HCT116 (cell line): ENCODE measurements at regions not wholly inside any gene's neighbourhood (a gene's known extent, or its start where the extent isn't known, plus 50 kb on each side); places are given as distances from the start of the nearest gene placed in this dataset.

Source experiments
- ATAC-seq: fragments of 200-7000 bp; cut with Tn5 transposase; 2 replicates; pipeline ENCODE4 v1.9.1; 2020; ENCODE audit warnings: mild to moderate bottlenecking, moderate library complexity
- BruUV-seq: library from RNA; stranded (reverse); fragments of 400-500 nt; replicated peaks from 2 replicates; lab custom pipeline; 2021; lab: Mats Ljungman, UMichigan
- CTCF ChIA-PET: fragments of 300-600 bp; sonication (Branson Sonifier 250); formaldehyde crosslinking; loops from one replicate; lab custom pipeline; 2021; ENCODE audit warnings: antibody characterized with exemption; lab: Charles Lee
- POLR2A ChIA-PET: fragments of 300-600, 350-600 bp; sonication (Branson Sonifier 250); formaldehyde crosslinking; loops from one replicate; lab custom pipeline; 2021; ENCODE audit warnings: antibody characterized with exemption; lab: Charles Lee
- RAD21 ChIA-PET, 2 experiments: fragments of 300-600 bp; sonication (Branson Sonifier 250); formaldehyde crosslinking; loops; one replicate each; lab custom pipeline; 2023; ENCODE audit warnings: low total read pairs in 2 of 2; ENCODE audit not compliant: uncharacterized antibody in 2 of 2, unreplicated experiment in 2 of 2, low non-redundant PET in 1 of 2; lab: Charles Lee
- DNase-seq: peaks from one replicate; pipeline ENCODE4 v3.0.0-alpha.2; 2010; ENCODE audit warnings: low read depth, low spot score
- H2AFZ ChIP-seq: fragments of 200-600 bp; shearing (Covaris generic), sonication (generic); 2 replicates; pipeline ENCODE4 v1.6.1; 2017; ENCODE audit warnings: low read depth, mixed run types, mixed read lengths, antibody characterized with exemption, low read length; ENCODE audit not compliant: poor library complexity, severe bottlenecking
- H3K27ac ChIP-seq: 2 replicates; pipeline ENCODE4 v1.5.1; 2012; ENCODE audit warnings: low read depth, low read length
- H3K27me3 ChIP-seq: fragments of 200-600 bp; sonication (generic); 2 replicates; pipeline ENCODE4 v1.6.1; 2016; ENCODE audit warnings: mixed run types, low read length, mixed read lengths; ENCODE audit not compliant: insufficient read depth
- H3K36me3 ChIP-seq, 2 experiments: fragments of 200-500 bp in 1 of 2; fragments of 200-600 bp in 1 of 2; sonication (Bioruptor generic) in 1 of 2; sonication (generic) in 1 of 2; 2 replicates each; pipeline versions ENCODE4 v1.5.1 to v1.6.1; 2014 to 2016; ENCODE audit warnings: low read length in 2 of 2, inconsistent platforms in 1 of 2, mixed read lengths in 1 of 2, mixed run types in 1 of 2; ENCODE audit not compliant: insufficient read depth in 2 of 2, control insufficient read depth in 1 of 2
- H3K4me1 ChIP-seq, 2 experiments: fragments of 200-600 bp in 1 of 2; sonication (generic) in 1 of 2; 2 replicates each; pipeline versions ENCODE4 v1.5.1 to v1.6.1; 2012 to 2017; ENCODE audit warnings: low read length in 2 of 2, inconsistent platforms in 1 of 2, mild to moderate bottlenecking in 1 of 2, mixed read lengths in 1 of 2, mixed run types in 1 of 2, moderate library complexity in 1 of 2; ENCODE audit not compliant: insufficient read depth in 2 of 2, control insufficient read depth in 1 of 2
- H3K4me2 ChIP-seq: fragments of 200-600 bp; sonication (generic); 2 replicates; pipeline ENCODE4 v1.6.1; 2017; ENCODE audit warnings: mixed run types, low read length, mixed read lengths
- H3K4me3 ChIP-seq, 2 experiments: fragments of 200-600 bp in 1 of 2; sonication (generic) in 1 of 2; replicated peaks in 1 of 2; 2 replicates each; pipeline ENCODE4 v1.5.1; 2011 to 2016; ENCODE audit warnings: low read length in 2 of 2, control low read depth in 1 of 2, low read depth in 1 of 2, mild to moderate bottlenecking in 1 of 2, mixed read lengths in 1 of 2, mixed run types in 1 of 2
- H3K79me2 ChIP-seq: fragments of 200-600 bp; sonication (generic); 2 replicates; pipeline ENCODE4 v1.6.1; 2017; ENCODE audit warnings: mild to moderate bottlenecking, mixed run types, low read length, moderate library complexity, mixed read lengths; ENCODE audit not compliant: insufficient read depth
- H3K9ac ChIP-seq: fragments of 200-600 bp; sonication (generic); 2 replicates; pipeline ENCODE4 v1.6.1; 2016; ENCODE audit warnings: low read length, mixed read lengths
- H3K9me2 ChIP-seq: fragments of 200-600 bp; sonication (generic), shearing (Covaris generic); 2 replicates; pipeline ENCODE4 v1.6.1; 2017; ENCODE audit warnings: mixed run types, mild to moderate bottlenecking, moderate library complexity; ENCODE audit not compliant: insufficient read depth
- H3K9me3 ChIP-seq, 2 experiments: fragments of 200-500 bp in 1 of 2; fragments of 200-600 bp in 1 of 2; sonication (Bioruptor generic) in 1 of 2; sonication (generic) in 1 of 2; 2 replicates each; pipeline ENCODE4 v1.6.1; 2014 to 2017; ENCODE audit warnings: low read length in 2 of 2, mixed read lengths in 2 of 2, inconsistent platforms in 1 of 2, low read depth in 1 of 2, mild to moderate bottlenecking in 1 of 2, mixed run types in 1 of 2, moderate library complexity in 1 of 2; ENCODE audit not compliant: control insufficient read depth in 1 of 2, insufficient read depth in 1 of 2
- H4K20me1 ChIP-seq: fragments of 200-600 bp; sonication (generic), shearing (Covaris generic); 2 replicates; pipeline ENCODE4 v1.6.1; 2017; ENCODE audit warnings: mixed run types, mild to moderate bottlenecking, moderate library complexity; ENCODE audit not compliant: insufficient read depth
- CTCF ChIP-seq, 3 experiments: fragments of 200-600 bp in 1 of 3; sonication (generic) in 1 of 3; IDR thresholded peaks in 2 of 3; conservative IDR thresholded peaks in 1 of 3; 2 replicates each; pipeline ENCODE4 v1.5.1; 2012 to 2017; ENCODE audit warnings: low read depth in 2 of 3, low read length in 2 of 3, antibody characterized with exemption in 1 of 3, borderline replicate concordance in 1 of 3, control low read depth in 1 of 3, mild to moderate bottlenecking in 1 of 3, mixed read lengths in 1 of 3, mixed run types in 1 of 3, moderate library complexity in 1 of 3; ENCODE audit not compliant: insufficient read depth in 1 of 3
- ELF1 ChIP-seq: IDR thresholded peaks from 2 replicates; pipeline ENCODE4 v1.6.1; 2012; ENCODE audit warnings: low read depth, borderline replicate concordance
- FOSL1 ChIP-seq: IDR thresholded peaks from 2 replicates; pipeline ENCODE4 v1.6.1; 2012; ENCODE audit warnings: low read depth
- RAD21 ChIP-seq: IDR thresholded peaks from 2 replicates; pipeline ENCODE4 v1.6.1; 2012; ENCODE audit warnings: low read depth, mild to moderate bottlenecking
- SRF ChIP-seq: IDR thresholded peaks from 2 replicates; pipeline ENCODE4 v1.6.1; 2012; ENCODE audit warnings: low read depth
- YY1 ChIP-seq: IDR thresholded peaks from 2 replicates; pipeline ENCODE4 v1.6.1; 2011; ENCODE audit warnings: low read length, low read depth, moderate library complexity, mild to moderate bottlenecking; ENCODE audit not compliant: insufficient replicate concordance; ENCODE audit errors: extremely low read depth
- ZNF274 ChIP-seq: fragments of 200-500 bp; sonication (Bioruptor generic); IDR thresholded peaks from 2 replicates; pipeline ENCODE4 v1.6.1; 2014; ENCODE audit warnings: mild to moderate bottlenecking, low read depth, low read length, inconsistent platforms
- intact Hi-C: fragments of 100-400 bp; cut with micrococcal nuclease; formaldehyde crosslinking; loops from 2 replicates; pipeline ENCODE4 v1.10.0; 2022
- TF ChIP-seq, protein P1 (sequence below): IDR thresholded peaks from 2 replicates; pipeline ENCODE4 v1.6.1; 2012
- TF ChIP-seq, protein P2 (sequence below): IDR thresholded peaks from 2 replicates; pipeline ENCODE4 v1.6.1; 2012
- TF ChIP-seq, protein P3 (sequence below): IDR thresholded peaks from 2 replicates; pipeline ENCODE4 v1.6.1; 2012; ENCODE audit warnings: low read depth

DNA sequence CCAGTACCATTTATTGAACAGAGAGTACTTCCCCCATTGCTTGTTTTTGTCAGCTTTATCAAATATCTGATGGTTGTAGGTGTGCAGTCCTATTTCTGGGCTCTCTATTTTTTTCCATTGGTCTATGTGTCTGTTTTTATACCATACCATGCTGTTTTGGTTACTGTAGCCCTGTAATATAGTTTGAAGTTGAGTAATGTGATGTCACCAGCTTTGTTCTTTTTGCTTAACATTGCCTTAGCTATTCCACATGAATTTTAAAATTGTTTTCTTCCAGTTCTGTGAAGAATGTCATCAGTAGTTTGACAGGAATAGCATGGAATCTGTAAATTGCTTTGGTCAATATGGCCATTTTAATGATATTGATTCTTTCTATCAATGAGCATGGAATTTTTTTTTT, 140.5 kb upstream of the RHOBTB1 start:
- ATAC-seq (no peak), DNase-seq (no peak)
- BruUV-seq = no TSS peak
- H3K9ac ChIP-seq = no peak overlapping the region
- TF ChIP-seq YY1 (no peak), ELF1 (no peak), ZNF274 (no peak), SRF (no peak), FOSL1 (no peak), CTCF (IDR thresholded peaks at IDR 0.05 in 2 of 3, conservative IDR thresholded peaks at IDR 0.05 in 1 of 3; ENCODE audit: borderline replicate concordance in 1 of 3, insufficient read depth in 1 of 3, low read depth in 2 of 3, low read length in 2 of 3) (no peak), RAD21 (no peak)
- TF ChIP-seq, protein P1, sequence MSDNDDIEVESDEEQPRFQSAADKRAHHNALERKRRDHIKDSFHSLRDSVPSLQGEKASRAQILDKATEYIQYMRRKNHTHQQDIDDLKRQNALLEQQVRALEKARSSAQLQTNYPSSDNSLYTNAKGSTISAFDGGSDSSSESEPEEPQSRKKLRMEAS = no peak
- TF ChIP-seq, protein P2, sequence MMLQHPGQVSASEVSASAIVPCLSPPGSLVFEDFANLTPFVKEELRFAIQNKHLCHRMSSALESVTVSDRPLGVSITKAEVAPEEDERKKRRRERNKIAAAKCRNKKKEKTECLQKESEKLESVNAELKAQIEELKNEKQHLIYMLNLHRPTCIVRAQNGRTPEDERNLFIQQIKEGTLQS = no peak
- TF ChIP-seq, protein P3, sequence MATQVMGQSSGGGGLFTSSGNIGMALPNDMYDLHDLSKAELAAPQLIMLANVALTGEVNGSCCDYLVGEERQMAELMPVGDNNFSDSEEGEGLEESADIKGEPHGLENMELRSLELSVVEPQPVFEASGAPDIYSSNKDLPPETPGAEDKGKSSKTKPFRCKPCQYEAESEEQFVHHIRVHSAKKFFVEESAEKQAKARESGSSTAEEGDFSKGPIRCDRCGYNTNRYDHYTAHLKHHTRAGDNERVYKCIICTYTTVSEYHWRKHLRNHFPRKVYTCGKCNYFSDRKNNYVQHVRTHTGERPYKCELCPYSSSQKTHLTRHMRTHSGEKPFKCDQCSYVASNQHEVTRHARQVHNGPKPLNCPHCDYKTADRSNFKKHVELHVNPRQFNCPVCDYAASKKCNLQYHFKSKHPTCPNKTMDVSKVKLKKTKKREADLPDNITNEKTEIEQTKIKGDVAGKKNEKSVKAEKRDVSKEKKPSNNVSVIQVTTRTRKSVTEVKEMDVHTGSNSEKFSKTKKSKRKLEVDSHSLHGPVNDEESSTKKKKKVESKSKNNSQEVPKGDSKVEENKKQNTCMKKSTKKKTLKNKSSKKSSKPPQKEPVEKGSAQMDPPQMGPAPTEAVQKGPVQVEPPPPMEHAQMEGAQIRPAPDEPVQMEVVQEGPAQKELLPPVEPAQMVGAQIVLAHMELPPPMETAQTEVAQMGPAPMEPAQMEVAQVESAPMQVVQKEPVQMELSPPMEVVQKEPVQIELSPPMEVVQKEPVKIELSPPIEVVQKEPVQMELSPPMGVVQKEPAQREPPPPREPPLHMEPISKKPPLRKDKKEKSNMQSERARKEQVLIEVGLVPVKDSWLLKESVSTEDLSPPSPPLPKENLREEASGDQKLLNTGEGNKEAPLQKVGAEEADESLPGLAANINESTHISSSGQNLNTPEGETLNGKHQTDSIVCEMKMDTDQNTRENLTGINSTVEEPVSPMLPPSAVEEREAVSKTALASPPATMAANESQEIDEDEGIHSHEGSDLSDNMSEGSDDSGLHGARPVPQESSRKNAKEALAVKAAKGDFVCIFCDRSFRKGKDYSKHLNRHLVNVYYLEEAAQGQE = no peak
- no peaks in the 10 kb centered on the region for H3K79me2 ChIP-seq
- no peaks in the 10 kb centered on the region for H4K20me1 ChIP-seq
- no peak overlapping the region for H3K4me3 ChIP-seq
- CTCF ChIA-PET = no interaction called here
- H3K4me1 ChIP-seq = no peaks in the 10 kb centered on the region
- H3K4me2 ChIP-seq = no peak overlapping the region
- POLR2A ChIA-PET = no interaction called here
- H3K27me3 ChIP-seq = no peaks in the 10 kb centered on the region
- peaks cover 0 to 3% of the 10 kb centered on the region in 2 experiments; a peak in 1 of 4 replicates for H3K9me3 ChIP-seq
- RAD21 ChIA-PET = no interaction called here
- no peaks in the 10 kb centered on the region for H3K9me2 ChIP-seq
- intact Hi-C loops = no loop called here
- H2AFZ ChIP-seq = no peak overlapping the region
- no peak overlapping the region for H3K27ac ChIP-seq
- H3K36me3 ChIP-seq = no peaks in the 10 kb centered on the region
